OCI-LY3 (cell line): ENCODE measurements at regions not wholly inside any gene's neighbourhood (a gene's known extent, or its start where the extent isn't known, plus 50 kb on each side); places are given as distances from the start of the nearest gene placed in this dataset.
"Not testable (repeated sequence)": the region's sequence is repeated elsewhere in the genome, so short reads cannot be mapped to it uniquely, and the experiment has no call there.

Experiments used
- H2AFZ ChIP-seq: fragments of 200-600, 300-600 bp; shearing (Covaris generic); 2 replicates; pipeline ENCODE4 v1.6.0; 2014; ENCODE audit warnings: antibody characterized with exemption, low read depth, low read length
- H3K27ac ChIP-seq: fragments of 200-600, 300-600 bp; sonication (generic); 2 replicates; pipeline ENCODE4 v1.5.1; 2014; ENCODE audit warnings: mild to moderate bottlenecking, low read length, moderate library complexity, mixed read lengths
- H3K27me3 ChIP-seq: fragments of 200-600, 300-600 bp; sonication (generic); 2 replicates; pipeline ENCODE4 v1.6.1; 2014; ENCODE audit warnings: low read depth, low read length, mixed read lengths
- H3K36me3 ChIP-seq: fragments of 200-600, 300-600 bp; sonication (generic); replicated peaks from 2 replicates; pipeline ENCODE3; 2014; ENCODE audit warnings: low read depth, low read length, mixed read lengths
- H3K4me1 ChIP-seq: fragments of 300-600, 200-600 bp; sonication (generic); 2 replicates; pipeline ENCODE4 v1.6.1; 2014; ENCODE audit warnings: low read length, mixed read lengths
- H3K4me2 ChIP-seq: fragments of 200-600, 300-600 bp; sonication (generic); 2 replicates; pipeline ENCODE4 v1.6.1; 2014; ENCODE audit warnings: low read length, mixed read lengths
- H3K4me3 ChIP-seq: fragments of 300-600, 200-600 bp; sonication (generic); 2 replicates; pipeline ENCODE4 v1.5.1; 2014; ENCODE audit warnings: antibody characterized with exemption, mild to moderate bottlenecking, low read length, moderate library complexity
- H3K79me2 ChIP-seq: fragments of 300-600, 200-600 bp; shearing (Covaris generic); 2 replicates; pipeline ENCODE4 v1.6.1; 2014; ENCODE audit warnings: mild to moderate bottlenecking, low read length, mixed read lengths
- H3K9ac ChIP-seq: fragments of 300-600, 200-600 bp; shearing (Covaris generic); 2 replicates; pipeline ENCODE4 v1.6.0; 2014; ENCODE audit warnings: mild to moderate bottlenecking, low read length, moderate library complexity
- H3K9me3 ChIP-seq: fragments of 200-600, 300-600 bp; shearing (Covaris generic); 2 replicates; pipeline ENCODE4 v1.6.1; 2014; ENCODE audit warnings: low read length, mixed read lengths; ENCODE audit not compliant: insufficient read depth
- H4K20me1 ChIP-seq: fragments of 200-600, 300-600 bp; sonication (generic); 2 replicates; pipeline ENCODE4 v1.6.1; 2016; ENCODE audit warnings: low read length, mixed read lengths; ENCODE audit not compliant: insufficient read depth
- CTCF ChIP-seq: fragments of 200-600, 300-600 bp; sonication (generic); IDR thresholded peaks from 2 replicates; pipeline ENCODE4 v1.5.1; 2014; ENCODE audit warnings: antibody characterized with exemption, low read length, low read depth
- EZH2phosphoT487 ChIP-seq: fragments of 200-600 bp; shearing (Covaris generic); IDR thresholded peaks from 2 replicates; pipeline ENCODE4 v1.6.1; 2018; ENCODE audit warnings: antibody characterized with exemption, mixed run types, low read depth

- Histone ChIP-seq H2AFZ (no peak overlapping the region), H3K4me2 (no peak overlapping the region), H3K4me1 (peaks cover 12% of the 10 kb centered on the region), H4K20me1 (no peaks in the 10 kb centered on the region), H3K27me3 (no peaks in the 10 kb centered on the region), H3K9me3 (no peaks in the 10 kb centered on the region), H3K79me2 (no peaks in the 10 kb centered on the region), H3K27ac (no peak overlapping the region), H3K4me3 (no peak overlapping the region), H3K9ac (no peak overlapping the region), H3K36me3 (no peaks in the 10 kb centered on the region)
- TF ChIP-seq CTCF = no peak
- TF ChIP-seq EZH2phosphoT487 = no peak
These were observed 165.1 kb upstream of the CNOT2 start for GRCh38 chr12:70078161-70078560.

GRCh38 chr12:70080566-70080965 is 162.7 kb upstream of the CNOT2 start:
- no peak overlapping the region for H3K4me3 ChIP-seq
- H2AFZ ChIP-seq = 0 out of 2 replicates have a peak overlapping the region, but pooled peaks have one; percentile 57
- no peaks in the 10 kb centered on the region for H3K9me3 ChIP-seq
- H3K27ac ChIP-seq = no peak overlapping the region
- no peak overlapping the region for H3K9ac ChIP-seq
- no peak for TF ChIP-seq CTCF
- no peak for TF ChIP-seq EZH2phosphoT487
- H3K36me3 ChIP-seq = no peaks in the 10 kb centered on the region
- peaks cover 12% of the 10 kb centered on the region for H3K4me1 ChIP-seq
- no peaks in the 10 kb centered on the region for H3K27me3 ChIP-seq
- H4K20me1 ChIP-seq = no peaks in the 10 kb centered on the region
- no peaks in the 10 kb centered on the region for H3K79me2 ChIP-seq
- H3K4me2 ChIP-seq = peak overlapping the region; percentile 23

- Histone ChIP-seq H4K20me1 (no peaks in the 10 kb centered on the region), H3K27me3 (no peaks in the 10 kb centered on the region), H3K79me2 (no peaks in the 10 kb centered on the region), H3K4me1 (peaks cover 12% of the 10 kb centered on the region), H3K4me2 (no peak overlapping the region), H3K27ac (no peak overlapping the region), H3K9ac (no peak overlapping the region), H3K36me3 (no peaks in the 10 kb centered on the region), H2AFZ (no peak overlapping the region), H3K9me3 (no peaks in the 10 kb centered on the region), H3K4me3 (no peak overlapping the region)
- TF ChIP-seq CTCF (no peak), EZH2phosphoT487 (no peak)
These were observed 160.1 kb upstream of the CNOT2 start for GRCh38 chr12:70082997-70083676.

GRCh38 chr12:70083677-70084020 is 159.6 kb upstream of the CNOT2 start:
- Histone ChIP-seq H2AFZ (no peak overlapping the region), H3K36me3 (no peaks in the 10 kb centered on the region), H3K4me2 (no peak overlapping the region), H3K4me3 (no peak overlapping the region), H3K4me1 (peaks cover 12% of the 10 kb centered on the region), H3K79me2 (no peaks in the 10 kb centered on the region), H3K9me3 (no peaks in the 10 kb centered on the region), H3K9ac (no peak overlapping the region), H3K27me3 (no peaks in the 10 kb centered on the region), H3K27ac (no peak overlapping the region), H4K20me1 (no peaks in the 10 kb centered on the region)
- TF ChIP-seq CTCF (no peak), EZH2phosphoT487 (no peak)

GRCh38 chr12:70086372-70086771 is 156.9 kb upstream of the CNOT2 start:
- H3K4me1 ChIP-seq, H3K36me3 ChIP-seq, H3K79me2 ChIP-seq, H3K4me2 ChIP-seq, H3K9me3 ChIP-seq, H3K27me3 ChIP-seq, H3K27ac ChIP-seq, H2AFZ ChIP-seq, H4K20me1 ChIP-seq, H3K9ac ChIP-seq, H3K4me3 ChIP-seq: not testable (repeated sequence)
